Activated T-cell treated with anti-CD3 and anti-CD28 coated beads for 48 hours (primary cell): ENCODE measurements at regions not wholly inside any gene's neighbourhood (a gene's known extent, or its start where the extent isn't known, plus 50 kb on each side); places are given as distances from the start of the nearest gene placed in this dataset.
"Not testable (repeated sequence)": the region's sequence is repeated elsewhere in the genome, so short reads cannot be mapped to it uniquely, and the experiment has no call there.

Experiments
- DNase-seq: peaks from one replicate; pipeline ENCODE4 v3.0.0-alpha.2; 2020; ENCODE audit warnings: low read depth

- no peak for DNase-seq
These were observed 181.9 kb downstream of the NDFIP2 start for GRCh38 chr13:79662882-79663281.

DNA sequence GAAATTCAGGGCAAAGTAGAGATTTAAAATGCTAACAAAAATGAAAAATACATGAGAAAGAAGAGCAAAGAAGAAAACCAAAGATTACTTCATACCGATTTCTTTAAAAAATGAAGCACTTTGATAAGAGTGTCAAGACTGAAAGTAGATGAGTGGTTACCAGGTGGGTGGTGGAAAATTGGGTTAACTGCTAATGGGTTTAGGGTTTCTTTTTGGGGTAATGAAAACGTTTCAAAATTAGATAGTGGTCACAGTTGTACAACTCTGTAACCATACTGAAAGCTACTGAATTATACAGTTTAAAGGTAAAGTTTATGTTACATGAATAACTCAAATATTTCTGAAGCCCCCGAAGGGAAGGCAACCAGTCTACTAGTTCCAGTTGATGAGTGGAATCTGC is 179.4 kb downstream of the NDFIP2 start:
- DNase-seq, result no peak

DNA sequence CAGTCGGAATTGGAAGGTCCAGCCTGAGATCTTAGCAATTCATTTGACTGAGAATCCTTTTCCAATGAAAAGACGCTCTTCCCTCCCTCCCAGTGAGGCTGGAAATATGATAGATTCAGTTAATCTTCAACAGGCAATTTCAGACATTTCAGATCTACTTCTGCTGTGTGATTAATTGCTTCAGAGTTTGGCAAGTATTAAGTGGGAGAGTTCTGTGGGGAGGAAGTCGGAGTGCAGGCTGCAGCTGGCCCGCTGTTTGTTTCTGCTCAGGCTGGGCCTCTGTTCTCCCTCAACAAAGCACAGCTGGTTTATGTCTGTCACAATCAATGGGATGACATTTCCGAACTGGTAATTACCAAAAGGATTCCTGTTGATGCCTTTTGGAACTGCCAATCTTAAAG is 178.2 kb downstream of the NDFIP2 start:
- no peak for DNase-seq

GRCh38 chr13:79658333-79658975 is 177.5 kb downstream of the NDFIP2 start:
- DNase-seq, result no peak

- DNase-seq, result no peak
These were observed 174.6 kb downstream of the NDFIP2 start for GRCh38 chr13:79655509-79655908.

- DNase-seq, result no peak
These were observed 173.6 kb downstream of the NDFIP2 start for GRCh38 chr13:79654520-79654919.

- DNase-seq, result no peak
These were observed 169.7 kb downstream of the NDFIP2 start for GRCh38 chr13:79650688-79651087.

GRCh38 chr13:79648191-79648590 is 167.2 kb downstream of the NDFIP2 start:
- DNase-seq, result no peak

GRCh38 chr13:79647533-79647932 is 166.6 kb downstream of the NDFIP2 start:
- DNase-seq, result no peak

GRCh38 chr13:79646880-79647279 is 165.9 kb downstream of the NDFIP2 start:
- DNase-seq, result no peak

GRCh38 chr13:79645569-79645968 is 164.6 kb downstream of the NDFIP2 start:
- DNase-seq, result no peak

GRCh38 chr13:79642596-79642995 is 161.6 kb downstream of the NDFIP2 start:
- no peak for DNase-seq

GRCh38 chr13:79637133-79637763 is 156.3 kb downstream of the NDFIP2 start:
- no peak for DNase-seq

- DNase-seq, result no peak
These were observed 150.2 kb downstream of the NDFIP2 start for GRCh38 chr13:79631051-79631659.

GRCh38 chr13:79628463-79628862 is 147.5 kb downstream of the NDFIP2 start:
- no peak for DNase-seq

DNA sequence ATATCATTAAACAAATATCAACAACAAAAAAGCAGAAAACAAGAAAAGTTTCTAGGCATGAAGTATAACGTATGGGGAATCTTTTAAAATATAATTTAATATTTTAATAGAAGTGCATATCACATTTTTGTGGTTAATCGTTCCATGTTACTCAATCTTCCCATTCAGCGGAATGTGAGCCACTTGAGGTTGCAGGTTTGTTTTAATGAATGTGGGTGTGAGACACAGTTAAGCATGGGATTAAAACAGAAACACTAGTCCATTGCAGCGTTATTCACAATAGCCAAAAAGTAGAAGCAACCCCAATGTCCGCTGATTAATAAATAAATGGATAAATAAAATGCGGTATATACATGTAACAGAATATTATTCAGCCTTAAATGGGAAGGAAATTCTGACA is 146.0 kb downstream of the NDFIP2 start:
- DNase-seq, result no peak

DNA sequence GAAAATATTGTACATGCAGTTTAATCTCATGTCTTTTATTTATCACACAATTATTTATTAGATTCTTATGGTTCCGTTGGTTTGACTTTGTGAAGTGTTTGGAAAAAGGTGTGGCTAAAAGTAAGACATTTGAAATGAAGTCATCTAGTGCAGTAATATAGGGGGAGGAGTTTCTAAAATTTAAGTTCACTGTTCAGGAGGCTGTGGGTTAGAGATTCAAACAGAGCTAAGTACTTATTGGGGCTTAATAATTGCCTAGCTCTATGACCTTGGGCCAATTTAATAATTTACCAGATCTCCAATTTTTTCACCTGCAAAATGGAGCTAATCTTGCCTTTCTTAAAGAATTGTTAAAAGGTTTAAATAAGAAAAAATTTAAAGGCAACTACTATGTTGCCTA is 144.6 kb downstream of the NDFIP2 start:
- DNase-seq, result no peak

DNA sequence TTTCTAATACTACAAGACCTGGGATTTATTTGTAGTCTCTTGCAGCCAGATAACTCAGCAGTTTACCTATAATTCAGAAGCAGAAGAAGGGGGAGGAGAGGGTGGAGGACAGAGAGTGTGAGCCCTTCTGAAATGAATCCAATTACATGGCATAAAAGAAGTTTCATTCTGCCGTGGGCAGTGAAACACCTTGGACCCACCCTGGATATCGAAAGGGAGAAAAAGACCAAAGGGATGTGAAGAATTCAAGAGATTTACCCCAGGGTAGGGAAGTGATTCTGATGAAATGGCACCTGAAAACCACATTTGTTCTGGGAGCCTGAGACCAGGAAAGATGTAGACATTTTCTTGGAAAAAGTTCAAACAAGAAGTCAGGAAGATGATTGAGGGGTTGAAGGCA is 140.9 kb downstream of the NDFIP2 start:
- no peak for DNase-seq

GRCh38 chr13:79621449-79621848 is 140.5 kb downstream of the NDFIP2 start:
- no peak for DNase-seq

GRCh38 chr13:79614250-79614918 is 133.4 kb downstream of the NDFIP2 start:
- no peak for DNase-seq

DNA sequence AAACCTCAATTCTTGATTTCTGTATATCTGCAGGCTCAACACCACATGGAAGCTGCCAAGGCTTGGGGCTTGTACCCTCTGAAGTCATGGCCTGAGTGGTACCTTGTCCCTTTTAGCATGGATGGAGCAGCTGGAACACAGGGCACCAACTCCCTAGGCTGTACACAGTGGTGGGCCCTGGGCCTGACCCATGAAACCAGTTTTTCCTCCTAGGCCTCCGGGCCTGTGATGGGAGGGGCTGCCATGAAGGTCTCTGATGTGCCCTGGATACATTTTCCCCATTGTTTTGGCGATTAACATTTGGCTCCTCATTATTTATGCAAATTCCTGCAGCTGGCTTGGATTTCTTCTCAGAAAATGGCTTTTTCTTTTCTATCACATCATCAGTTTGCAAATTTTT is 131.6 kb downstream of the NDFIP2 start:
- DNase-seq, result no peak

DNA sequence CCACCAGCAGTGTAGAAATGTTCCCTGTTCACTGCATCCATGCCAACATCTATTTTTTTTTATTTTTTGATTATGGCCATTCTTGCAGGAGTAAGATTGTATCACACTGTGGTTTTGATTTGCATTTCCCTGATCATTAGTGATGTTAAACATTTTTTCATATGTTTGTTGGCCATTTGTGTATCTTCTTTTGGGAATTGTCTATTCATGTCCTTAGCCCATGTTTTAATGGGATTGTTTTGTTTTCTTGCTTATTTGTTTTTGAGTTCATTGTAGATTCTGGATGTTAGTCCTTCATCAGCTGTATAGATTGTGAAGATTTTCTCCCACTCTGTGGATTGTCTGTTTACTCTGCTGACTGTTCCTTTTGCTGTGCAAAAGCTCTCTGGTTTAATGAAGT is 126.9 kb downstream of the NDFIP2 start:
- not testable (repeated sequence) for DNase-seq
